HFFc6 (cell line): ENCODE measurements at regions not wholly inside any gene's neighbourhood (a gene's known extent, or its start where the extent isn't known, plus 50 kb on each side); places are given as distances from the start of the nearest gene placed in this dataset.

Experiments used
- DNase-seq: peaks from one replicate; pipeline ENCODE4 v3.0.0-alpha.2; 2018
- H3K27ac Mint-ChIP-seq: 2 replicates; pipeline ENCODE4 v1.8.0; 2020; ENCODE audit warnings: mild to moderate bottlenecking, mixed read lengths
- H3K27me3 Mint-ChIP-seq: 2 replicates; pipeline ENCODE4 v1.8.0; 2021; ENCODE audit warnings: mild to moderate bottlenecking, moderate library complexity, mixed read lengths; ENCODE audit not compliant: insufficient read depth
- H3K36me3 Mint-ChIP-seq: 2 replicates; pipeline ENCODE4 v1.8.0; 2021; ENCODE audit warnings: low read depth, mixed read lengths
- H3K4me1 Mint-ChIP-seq: 2 replicates; pipeline ENCODE4 v1.8.0; 2020; ENCODE audit warnings: low read depth, mixed read lengths
- H3K4me3 Mint-ChIP-seq: 2 replicates; pipeline ENCODE4 v1.8.0; 2020; ENCODE audit warnings: mild to moderate bottlenecking, moderate library complexity, mixed read lengths
- H3K9me3 Mint-ChIP-seq: 2 replicates; pipeline ENCODE4 v1.8.0; 2020; ENCODE audit warnings: mild to moderate bottlenecking, mixed read lengths
- CTCF ChIP-seq: fragments of 200-600 bp; sonication (generic); IDR thresholded peaks from 2 replicates; pipeline ENCODE4 v1.5.0; 2021; ENCODE audit warnings: antibody characterized with exemption, mild to moderate bottlenecking

GRCh38 chr11:134583397-134583990, 171.5 kb upstream of the B3GAT1 start:
- no peak for DNase-seq
- no peak for TF ChIP-seq CTCF
- Mint-ChIP-seq H3K27ac (no peak overlapping the region), H3K36me3 (peaks cover 8% of the 10 kb centered on the region), H3K4me1 (no peaks in the 10 kb centered on the region), H3K27me3 (peaks cover 1% of the 10 kb centered on the region), H3K4me3 (no peak overlapping the region), H3K9me3 (peaks cover 70% of the 10 kb centered on the region)

GRCh38 chr11:134582770-134583095, 170.7 kb upstream of the B3GAT1 start:
- Mint-ChIP-seq H3K27ac (no peak overlapping the region), H3K4me3 (no peak overlapping the region), H3K27me3 (peaks cover 1% of the 10 kb centered on the region), H3K9me3 (peaks cover 77% of the 10 kb centered on the region), H3K4me1 (no peaks in the 10 kb centered on the region), H3K36me3 (peaks cover 9% of the 10 kb centered on the region)
- TF ChIP-seq CTCF = no peak
- no peak for DNase-seq

GRCh38 chr11:134581966-134582769, 170.1 kb upstream of the B3GAT1 start:
- no peaks in the 10 kb centered on the region for H3K4me1 Mint-ChIP-seq
- TF ChIP-seq CTCF = no peak
- H3K27ac Mint-ChIP-seq = no peak overlapping the region
- H3K27me3 Mint-ChIP-seq = peaks cover 1% of the 10 kb centered on the region
- H3K9me3 Mint-ChIP-seq = peaks cover 77% of the 10 kb centered on the region
- no peak for DNase-seq
- peaks cover 9% of the 10 kb centered on the region for H3K36me3 Mint-ChIP-seq
- no peak overlapping the region for H3K4me3 Mint-ChIP-seq

GRCh38 chr11:134581121-134581626, 169.1 kb upstream of the B3GAT1 start:
- H3K9me3 Mint-ChIP-seq = peaks cover 73% of the 10 kb centered on the region
- H3K27me3 Mint-ChIP-seq = peaks cover 1% of the 10 kb centered on the region
- peaks cover 9% of the 10 kb centered on the region for H3K36me3 Mint-ChIP-seq
- no peak overlapping the region for H3K4me3 Mint-ChIP-seq
- no peak overlapping the region for H3K27ac Mint-ChIP-seq
- no peak for DNase-seq
- no peak for TF ChIP-seq CTCF
- no peaks in the 10 kb centered on the region for H3K4me1 Mint-ChIP-seq

- H3K4me1 Mint-ChIP-seq = no peaks in the 10 kb centered on the region
- TF ChIP-seq CTCF = no peak
- H3K27ac Mint-ChIP-seq = no peak overlapping the region
- H3K4me3 Mint-ChIP-seq = no peak overlapping the region
- peaks cover 9% of the 10 kb centered on the region for H3K36me3 Mint-ChIP-seq
- DNase-seq = no peak
- peaks cover 78% of the 10 kb centered on the region for H3K9me3 Mint-ChIP-seq
- no peaks in the 10 kb centered on the region; the same call in 1 of the 2 replicates for H3K27me3 Mint-ChIP-seq
These were observed 168.6 kb upstream of the B3GAT1 start for GRCh38 chr11:134580610-134580975.
